ENCODE measurements at regions not wholly inside any gene's neighbourhood (a gene's known extent, or its start where the extent isn't known, plus 50 kb on each side); places are given as distances from the start of the nearest gene placed in this dataset.

GRCh38 chr12:89067421-89068187 lies 284.7 kb downstream of the DUSP6 start:
- no peak for TF ChIP-seq CTCF (IDR thresholded peaks at IDR 0.05)
- no peak for TF ChIP-seq EZH2 (IDR thresholded peaks at IDR 0.05)
